Panc1 (cell line): ENCODE measurements at regions not wholly inside any gene's neighbourhood (a gene's known extent, or its start where the extent isn't known, plus 50 kb on each side); places are given as distances from the start of the nearest gene placed in this dataset.

Source experiments
- ATAC-seq: fragments of 200-7000 bp; cut with Tn5 transposase; 2 replicates; pipeline ENCODE4 v1.9.1; 2020; ENCODE audit warnings: mild to moderate bottlenecking, moderate library complexity
- BruUV-seq: library from RNA; stranded (reverse); fragments of 400-500 nt; replicated peaks from 2 replicates; lab custom pipeline; 2021; lab: Mats Ljungman, UMichigan
- CTCF ChIA-PET: fragments of 300-600 bp; sonication (Branson Sonifier 250); formaldehyde crosslinking; loops from one replicate; lab custom pipeline; 2022; ENCODE audit warnings: antibody characterized with exemption; lab: Charles Lee
- POLR2A ChIA-PET: fragments of 300-600 bp; sonication (Branson Sonifier 250); formaldehyde crosslinking; loops from one replicate; lab custom pipeline; 2022; ENCODE audit warnings: antibody characterized with exemption; lab: Charles Lee
- DNase-seq: peaks from one replicate; pipeline ENCODE4 v3.0.0-alpha.2; 2010; ENCODE audit warnings: low read depth, low spot score
- H3K27ac ChIP-seq: 2 replicates; pipeline ENCODE4 v1.5.1; 2011; ENCODE audit warnings: mild to moderate bottlenecking, low read length, inconsistent platforms
- H3K27me3 ChIP-seq: fragments of 200-500 bp; sonication (Bioruptor generic); 2 replicates; pipeline ENCODE4 v1.6.0; 2014; ENCODE audit warnings: low read length, inconsistent platforms; ENCODE audit not compliant: control insufficient read depth, insufficient read depth
- H3K36me3 ChIP-seq: fragments of 200-500 bp; sonication (Bioruptor generic); 2 replicates; pipeline ENCODE4 v1.5.1; 2014; ENCODE audit warnings: inconsistent platforms, mild to moderate bottlenecking, low read length, moderate library complexity; ENCODE audit not compliant: control insufficient read depth, insufficient read depth
- H3K4me1 ChIP-seq: 2 replicates; pipeline ENCODE4 v1.5.1; 2011; ENCODE audit warnings: inconsistent platforms, mild to moderate bottlenecking, low read length, moderate library complexity; ENCODE audit not compliant: control insufficient read depth, insufficient read depth
- H3K4me3 ChIP-seq, 2 experiments: 2 replicates each; pipeline ENCODE4 v1.5.1; 2011 to 2012; ENCODE audit warnings: low read depth in 2 of 2, low read length in 2 of 2, mild to moderate bottlenecking in 2 of 2, inconsistent platforms in 1 of 2, moderate library complexity in 1 of 2
- H3K9me3 ChIP-seq: fragments of 200-500 bp; sonication (Bioruptor generic); 2 replicates; pipeline ENCODE4 v1.5.1; 2014; ENCODE audit warnings: low read depth, mild to moderate bottlenecking, inconsistent platforms, low read length, moderate library complexity; ENCODE audit not compliant: control insufficient read depth, insufficient read depth
- POLR2AphosphoS5 ChIP-seq: IDR thresholded peaks from 2 replicates; pipeline ENCODE4 v1.6.1; 2012; ENCODE audit warnings: mild to moderate bottlenecking, low read depth, low read length, moderate library complexity
- REST ChIP-seq, 2 experiments: IDR thresholded peaks; 2 replicates each; pipeline ENCODE4 v1.6.1; 2011 to 2012; ENCODE audit warnings: low read depth in 2 of 2, control low read depth in 1 of 2, low read length in 1 of 2, mild to moderate bottlenecking in 1 of 2, moderate library complexity in 1 of 2; ENCODE audit not compliant: insufficient read depth in 1 of 2
- SIN3A ChIP-seq: IDR thresholded peaks from 2 replicates; pipeline ENCODE4 v1.6.1; 2012; ENCODE audit warnings: low read depth, mild to moderate bottlenecking, low read length, moderate library complexity, borderline replicate concordance; ENCODE audit not compliant: insufficient read depth
- TCF7L2 ChIP-seq: IDR thresholded peaks from 2 replicates; pipeline ENCODE4 v1.6.1; 2011; ENCODE audit warnings: mild to moderate bottlenecking, low read depth, low read length, inconsistent platforms
- in situ Hi-C: cut with HindIII; loops from 2 replicates; pipeline ENCODE4 v1.10.0; 2016; ENCODE audit warnings: low sequenced_read_pairs, low pct_unique_long_range_greater_than_20kb
- intact Hi-C: fragments of 100-400 bp; cut with micrococcal nuclease; formaldehyde crosslinking; loops from one replicate; pipeline ENCODE4 v1.10.0; 2022; ENCODE audit not compliant: unreplicated experiment
- TF ChIP-seq, protein P1 (sequence below): fragments of 450-650 bp; IDR thresholded peaks from 2 replicates; pipeline ENCODE4 v1.5.1; 2017; ENCODE audit warnings: mild to moderate bottlenecking

DNA sequence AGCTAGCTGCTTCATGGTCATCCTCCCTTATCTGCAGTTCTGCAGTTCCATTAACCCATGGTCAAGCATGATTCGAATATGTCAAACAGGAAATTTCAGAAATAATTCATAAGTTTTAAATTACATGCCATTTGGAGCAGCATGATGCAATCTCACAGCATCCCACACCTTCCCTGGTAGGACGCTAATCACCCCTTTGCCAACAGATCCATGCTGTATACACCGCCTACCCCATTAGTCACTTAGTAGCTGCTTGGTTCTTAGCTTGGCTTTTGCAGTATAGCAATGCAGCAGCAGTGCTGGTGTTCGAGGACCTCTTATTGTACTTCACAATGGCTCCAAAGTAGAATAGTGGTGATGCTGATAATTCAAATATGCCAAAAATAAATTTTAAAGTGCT is 739.7 kb upstream of the CDH9 start:
- no peak overlapping the region for H3K27ac ChIP-seq
- H3K36me3 ChIP-seq, result no peaks in the 10 kb centered on the region
- no peak overlapping the region for H3K4me3 ChIP-seq
- TF ChIP-seq REST (IDR thresholded peaks at IDR 0.05; ENCODE audit: insufficient read depth in 1 of 2, low read depth in 2 of 2, low read length in 1 of 2) (no peak), SIN3A (no peak), POLR2AphosphoS5 (no peak), TCF7L2 (no peak)
- TF ChIP-seq, protein P1, sequence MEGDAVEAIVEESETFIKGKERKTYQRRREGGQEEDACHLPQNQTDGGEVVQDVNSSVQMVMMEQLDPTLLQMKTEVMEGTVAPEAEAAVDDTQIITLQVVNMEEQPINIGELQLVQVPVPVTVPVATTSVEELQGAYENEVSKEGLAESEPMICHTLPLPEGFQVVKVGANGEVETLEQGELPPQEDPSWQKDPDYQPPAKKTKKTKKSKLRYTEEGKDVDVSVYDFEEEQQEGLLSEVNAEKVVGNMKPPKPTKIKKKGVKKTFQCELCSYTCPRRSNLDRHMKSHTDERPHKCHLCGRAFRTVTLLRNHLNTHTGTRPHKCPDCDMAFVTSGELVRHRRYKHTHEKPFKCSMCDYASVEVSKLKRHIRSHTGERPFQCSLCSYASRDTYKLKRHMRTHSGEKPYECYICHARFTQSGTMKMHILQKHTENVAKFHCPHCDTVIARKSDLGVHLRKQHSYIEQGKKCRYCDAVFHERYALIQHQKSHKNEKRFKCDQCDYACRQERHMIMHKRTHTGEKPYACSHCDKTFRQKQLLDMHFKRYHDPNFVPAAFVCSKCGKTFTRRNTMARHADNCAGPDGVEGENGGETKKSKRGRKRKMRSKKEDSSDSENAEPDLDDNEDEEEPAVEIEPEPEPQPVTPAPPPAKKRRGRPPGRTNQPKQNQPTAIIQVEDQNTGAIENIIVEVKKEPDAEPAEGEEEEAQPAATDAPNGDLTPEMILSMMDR, result no peak
- ChIA-PET CTCF (no interaction called here), POLR2A (no interaction called here)
- no peaks in the 10 kb centered on the region for H3K27me3 ChIP-seq
- no peaks in the 10 kb centered on the region for H3K4me1 ChIP-seq
- H3K9me3 ChIP-seq, result no peaks in the 10 kb centered on the region
- intact Hi-C loops (no loop called here), in situ Hi-C loops (no loop called here)
- BruUV-seq, result no TSS peak
- ATAC-seq (no peak), DNase-seq (no peak)

DNA sequence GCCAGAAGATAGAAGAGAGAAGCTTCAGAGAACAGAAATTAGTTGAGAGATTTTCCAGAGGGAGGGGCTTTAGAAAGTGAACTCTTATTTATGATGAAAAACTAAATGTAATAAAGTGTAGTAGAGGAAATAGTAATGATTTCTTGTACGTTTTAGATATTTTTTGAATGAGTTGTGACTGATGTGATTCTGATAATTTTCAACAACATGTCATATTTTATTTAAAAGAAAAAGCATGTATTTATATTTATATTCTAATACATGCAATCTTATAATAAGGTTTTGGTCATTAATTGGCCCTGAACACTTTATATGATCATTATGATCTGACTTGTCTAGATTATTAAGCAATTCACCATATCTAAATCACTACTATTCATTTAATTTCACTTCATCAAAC is 735.2 kb upstream of the CDH9 start:
- CTCF ChIA-PET, result no interaction called here

More for the DNA sequence above, 735.2 kb upstream of the CDH9 start:
- ATAC-seq, result no peak
- H3K27me3 ChIP-seq, result no peaks in the 10 kb centered on the region
- POLR2A ChIA-PET, result no interaction called here
- no TSS peak for BruUV-seq
- in situ Hi-C loops (no loop called here), intact Hi-C loops (no loop called here)
- TF ChIP-seq SIN3A (no peak), POLR2AphosphoS5 (no peak), REST (IDR thresholded peaks at IDR 0.05; ENCODE audit: insufficient read depth in 1 of 2, low read depth in 2 of 2, low read length in 1 of 2) (no peak), TCF7L2 (no peak)
- TF ChIP-seq, protein P1, result no peak
- H3K27ac ChIP-seq, result no peak overlapping the region
- no peak for DNase-seq
- no peak overlapping the region for H3K4me3 ChIP-seq
- no peaks in the 10 kb centered on the region for H3K9me3 ChIP-seq
- H3K36me3 ChIP-seq, result no peaks in the 10 kb centered on the region
- H3K4me1 ChIP-seq, result no peaks in the 10 kb centered on the region
